ENCODE measurements at regions not wholly inside any gene's neighbourhood (a gene's known extent, or its start where the extent isn't known, plus 50 kb on each side); places are given as distances from the start of the nearest gene placed in this dataset.
"Not testable (repeated sequence)": the region's sequence is repeated elsewhere in the genome, so short reads cannot be mapped to it uniquely, and the experiment has no call there.

- no peaks in the 10 kb centered on the region for H3K9me3 ChIP-seq (ENCODE audit: control insufficient read depth in 1 of 2, low read length in 2 of 2)
- H3K4me3 ChIP-seq (ENCODE audit: low read length in 2 of 2): no peak overlapping the region
- H3K27ac ChIP-seq (ENCODE audit: low read depth, low read length): no peak overlapping the region
- H3K9me3 Mint-ChIP-seq: peaks cover 0 to 24% (median 4%) of the 10 kb centered on the region in 8 donors
- intact Hi-C loops (cut with micrococcal nuclease): no loop called here
- H3K4me3 Mint-ChIP-seq: no peak overlapping the region
- H3K27me3 Mint-ChIP-seq: no peaks in the 10 kb centered on the region
- POLR2A ChIA-PET (ENCODE audit: partially characterized antibody): no interaction called here
- no peaks in the 10 kb centered on the region for H3K36me3 Mint-ChIP-seq
- H3K27me3 ChIP-seq (ENCODE audit: insufficient read depth, low read length): no peaks in the 10 kb centered on the region
- H3K4me1 Mint-ChIP-seq: no peaks in the 10 kb centered on the region
- DNase-seq: no peak
- no peak overlapping the region for H3K27ac Mint-ChIP-seq
- H3K36me3 ChIP-seq (ENCODE audit: insufficient read depth, low read length): no peaks in the 10 kb centered on the region
- CTCF ChIA-PET (ENCODE audit: partially characterized antibody): no interaction called here
- H3K4me1 ChIP-seq (ENCODE audit: insufficient read depth, low read length): no peaks in the 10 kb centered on the region
Measured at GRCh38 chr7:57638666-57639065, 188.7 kb downstream of the ZNF716 start.

DNA sequence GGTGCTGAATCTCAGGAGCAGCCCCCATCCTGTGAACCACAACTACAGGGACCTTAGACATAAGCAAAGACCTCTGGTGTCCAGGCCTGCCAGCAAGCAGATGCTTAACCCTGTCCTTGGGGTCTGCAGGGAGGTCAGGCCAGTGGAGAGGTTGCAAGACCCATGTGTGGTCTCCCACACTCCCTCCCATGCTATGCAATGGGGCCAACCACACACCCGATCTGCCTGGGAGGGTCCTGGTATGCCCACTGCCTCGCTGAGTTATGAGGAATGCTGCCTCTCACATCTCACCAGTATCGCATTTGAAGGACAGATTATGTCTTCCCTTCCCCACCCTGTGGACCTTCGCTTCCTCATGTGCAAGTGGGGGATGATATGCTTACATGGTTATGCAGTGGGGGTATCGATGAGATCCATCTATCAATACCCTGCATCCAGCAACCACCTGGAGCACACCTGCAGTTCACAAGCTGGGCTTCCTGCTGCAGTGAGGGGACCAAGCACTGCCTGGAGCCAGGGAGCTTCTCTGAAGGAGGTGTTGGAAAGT is 191.6 kb downstream of the ZNF716 start:
- Histone ChIP-seq H3K27me3 (ENCODE audit: insufficient read depth, low read length) (no peaks in the 10 kb centered on the region), H3K4me3 (ENCODE audit: low read length in 2 of 2) (no peak overlapping the region), H3K9me3 (ENCODE audit: control insufficient read depth in 1 of 2, low read length in 2 of 2) (no peaks in the 10 kb centered on the region), H3K36me3 (ENCODE audit: insufficient read depth, low read length) (no peaks in the 10 kb centered on the region), H3K4me1 (ENCODE audit: insufficient read depth, low read length) (no peaks in the 10 kb centered on the region), H3K27ac (ENCODE audit: low read depth, low read length) (no peak overlapping the region)
- no peaks in the 10 kb centered on the region for H3K4me1 Mint-ChIP-seq
- intact Hi-C loops (cut with micrococcal nuclease): no loop called here
- H3K36me3 Mint-ChIP-seq: no peaks in the 10 kb centered on the region
- H3K9me3 Mint-ChIP-seq: peaks cover 2 to 40% (median 11%) of the 10 kb centered on the region in 8 donors
- no peak overlapping the region for H3K4me3 Mint-ChIP-seq
- no peaks in the 10 kb centered on the region for H3K27me3 Mint-ChIP-seq
- CTCF ChIA-PET (ENCODE audit: partially characterized antibody): no interaction called here
- H3K27ac Mint-ChIP-seq: no peak overlapping the region
- no peak for DNase-seq
- POLR2A ChIA-PET (ENCODE audit: partially characterized antibody): no interaction called here

- no peak for DNase-seq
- Histone ChIP-seq H3K27ac (ENCODE audit: low read depth, low read length) (no peak overlapping the region), H3K27me3 (ENCODE audit: insufficient read depth, low read length) (no peaks in the 10 kb centered on the region), H3K4me3 (ENCODE audit: low read length in 2 of 2) (no peak overlapping the region), H3K9me3 (ENCODE audit: control insufficient read depth in 1 of 2, low read length in 2 of 2) (no peaks in the 10 kb centered on the region), H3K36me3 (ENCODE audit: insufficient read depth, low read length) (no peaks in the 10 kb centered on the region), H3K4me1 (ENCODE audit: insufficient read depth, low read length) (no peaks in the 10 kb centered on the region)
- H3K27ac Mint-ChIP-seq: no peak overlapping the region
- no peak overlapping the region for H3K4me3 Mint-ChIP-seq
- ChIA-PET CTCF (ENCODE audit: partially characterized antibody) (no interaction called here), POLR2A (ENCODE audit: partially characterized antibody) (no interaction called here)
- H3K9me3 Mint-ChIP-seq: peaks cover 2 to 50% (median 16%) of the 10 kb centered on the region in 8 donors
- no peaks in the 10 kb centered on the region for H3K36me3 Mint-ChIP-seq
- no peaks in the 10 kb centered on the region for H3K27me3 Mint-ChIP-seq
- H3K4me1 Mint-ChIP-seq: no peaks in the 10 kb centered on the region
- intact Hi-C loops (cut with micrococcal nuclease): no loop called here
Measured at GRCh38 chr7:57642730-57643129, 192.8 kb downstream of the ZNF716 start.

DNA sequence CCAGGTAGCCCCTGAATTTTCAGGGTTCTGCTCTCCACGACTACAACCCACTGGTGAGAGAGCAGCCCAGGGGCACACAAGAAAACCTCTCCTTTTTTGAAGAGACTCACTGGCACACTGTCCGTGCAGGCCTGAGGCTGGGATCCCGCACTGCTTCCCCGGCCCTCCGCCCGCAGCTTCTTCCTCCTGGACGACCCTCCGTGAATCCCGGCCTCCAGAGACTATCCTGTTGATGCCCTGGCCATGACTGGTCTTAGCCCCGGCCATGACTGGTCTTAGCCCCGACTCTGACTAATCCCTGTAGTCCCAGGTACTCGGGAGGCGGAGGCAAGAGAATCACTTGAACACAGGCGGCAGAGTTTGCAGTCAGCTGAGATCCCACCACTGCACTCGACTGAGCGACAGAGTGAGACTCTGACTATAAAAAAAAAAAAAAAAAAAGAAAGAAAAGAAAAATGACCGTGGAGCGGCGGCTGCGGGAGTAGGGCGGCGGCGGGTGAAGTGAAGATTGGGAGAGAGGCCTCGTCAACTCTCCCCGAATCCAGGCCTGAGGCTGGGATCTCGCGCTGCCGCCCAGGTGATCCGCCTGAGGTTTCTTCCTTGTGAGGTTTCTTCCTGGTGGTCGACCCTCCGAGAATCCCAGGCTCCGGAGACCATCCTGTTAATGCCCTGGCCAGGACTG is 196.4 kb downstream of the ZNF716 start:
- Histone ChIP-seq H3K27me3 (ENCODE audit: insufficient read depth, low read length) (no peaks in the 10 kb centered on the region), H3K27ac (ENCODE audit: low read depth, low read length) (no peak overlapping the region), H3K9me3 (ENCODE audit: control insufficient read depth in 1 of 2, low read length in 2 of 2) (no peaks in the 10 kb centered on the region), H3K4me3 (ENCODE audit: low read length in 2 of 2) (no peak overlapping the region), H3K4me1 (ENCODE audit: insufficient read depth, low read length) (no peaks in the 10 kb centered on the region), H3K36me3 (ENCODE audit: insufficient read depth, low read length) (no peaks in the 10 kb centered on the region)
- no peak for DNase-seq
- Mint-ChIP-seq H3K36me3 (peaks cover 3% of the 10 kb centered on the region in 2 donors), H3K27ac (peak overlapping the region in 1 of 7 donors; percentile 68), H3K4me1 (no peaks in the 10 kb centered on the region), H3K4me3 (no peak overlapping the region), H3K9me3 (peaks cover 5 to 63% (median 28%) of the 10 kb centered on the region in 8 donors), H3K27me3 (no peaks in the 10 kb centered on the region)
- intact Hi-C loops (cut with micrococcal nuclease): no loop called here
- POLR2A ChIA-PET (ENCODE audit: partially characterized antibody): no interaction called here
- CTCF ChIA-PET (ENCODE audit: partially characterized antibody): no interaction called here

DNA sequence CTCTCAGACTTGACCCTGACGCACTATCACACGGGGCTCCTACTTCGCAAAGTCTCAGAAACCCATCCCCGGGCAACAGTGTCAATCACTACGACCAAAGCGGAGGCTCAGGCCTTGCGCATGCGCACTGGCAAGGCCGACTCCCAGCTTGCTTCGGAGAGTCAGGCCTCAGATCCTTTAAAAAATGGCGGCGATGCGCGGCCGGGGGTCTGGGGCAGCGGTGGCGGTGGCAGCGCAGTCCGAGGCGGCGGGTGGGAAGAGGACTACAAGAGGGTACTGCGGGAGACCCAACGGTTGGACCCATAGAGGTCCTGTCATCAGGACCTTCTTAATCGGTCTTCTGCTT is 196.9 kb downstream of the ZNF716 start:
- ChIA-PET POLR2A (ENCODE audit: partially characterized antibody) (no interaction called here), CTCF (ENCODE audit: partially characterized antibody) (no interaction called here)
- Mint-ChIP-seq H3K36me3 (peaks cover 3% of the 10 kb centered on the region in 2 donors), H3K27me3 (no peaks in the 10 kb centered on the region), H3K4me3 (no peak overlapping the region), H3K4me1 (no peaks in the 10 kb centered on the region), H3K9me3 (peaks cover 5 to 64% (median 32%) of the 10 kb centered on the region in 8 donors), H3K27ac (no peak overlapping the region)
- intact Hi-C loops (cut with micrococcal nuclease): no loop called here
- H3K4me1 ChIP-seq (ENCODE audit: insufficient read depth, low read length): no peaks in the 10 kb centered on the region
- H3K27me3 ChIP-seq (ENCODE audit: insufficient read depth, low read length): no peaks in the 10 kb centered on the region
- DNase-seq: no peak
- no peaks in the 10 kb centered on the region for H3K9me3 ChIP-seq (ENCODE audit: control insufficient read depth in 1 of 2, low read length in 2 of 2)
- H3K27ac ChIP-seq (ENCODE audit: low read depth, low read length): no peak overlapping the region
- no peak overlapping the region for H3K4me3 ChIP-seq (ENCODE audit: low read length in 2 of 2)
- no peaks in the 10 kb centered on the region for H3K36me3 ChIP-seq (ENCODE audit: insufficient read depth, low read length)

GRCh38 chr7:57650401-57650800 is 200.4 kb downstream of the ZNF716 start:
- intact Hi-C loops (cut with micrococcal nuclease); H3K27ac Mint-ChIP-seq; H3K4me1 ChIP-seq (ENCODE audit: insufficient read depth, low read length); POLR2A ChIA-PET (ENCODE audit: partially characterized antibody); H3K9me3 ChIP-seq (ENCODE audit: control insufficient read depth in 1 of 2, low read length in 2 of 2); H3K27me3 Mint-ChIP-seq; DNase-seq; H3K36me3 Mint-ChIP-seq; H3K4me1 Mint-ChIP-seq; H3K4me3 ChIP-seq (ENCODE audit: low read length in 2 of 2); CTCF ChIA-PET (ENCODE audit: partially characterized antibody); H3K36me3 ChIP-seq (ENCODE audit: insufficient read depth, low read length); H3K27ac ChIP-seq (ENCODE audit: low read depth, low read length); H3K27me3 ChIP-seq (ENCODE audit: insufficient read depth, low read length); H3K4me3 Mint-ChIP-seq: not testable (repeated sequence)
- H3K9me3 Mint-ChIP-seq: peaks cover 8 to 71% (median 42%) of the 10 kb centered on the region in 8 donors

DNA sequence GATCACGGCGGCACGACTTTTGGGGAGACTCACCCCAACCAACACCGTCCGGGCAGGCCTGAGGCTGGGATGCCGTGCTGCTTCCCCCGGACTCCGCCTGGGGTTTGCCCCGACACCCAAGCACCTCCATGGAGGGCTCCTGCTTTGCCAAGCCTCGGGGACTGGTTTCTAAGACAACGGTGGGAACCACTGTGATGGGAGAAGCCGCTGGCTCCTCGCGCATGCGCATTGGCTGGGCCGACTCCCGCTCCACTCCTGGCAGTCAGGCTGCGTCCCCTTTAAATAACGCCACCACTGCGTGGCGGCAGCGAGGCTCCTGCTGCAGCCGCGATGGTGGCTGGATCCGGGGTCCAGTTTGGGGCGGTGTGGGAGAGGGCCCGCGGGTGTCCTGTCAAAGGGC is 201.0 kb downstream of the ZNF716 start:
- Histone ChIP-seq H3K36me3 (ENCODE audit: insufficient read depth, low read length) (no peaks in the 10 kb centered on the region), H3K9me3 (ENCODE audit: control insufficient read depth in 1 of 2, low read length in 2 of 2) (no peaks in the 10 kb centered on the region), H3K4me1 (ENCODE audit: insufficient read depth, low read length) (no peaks in the 10 kb centered on the region), H3K27ac (ENCODE audit: low read depth, low read length) (no peak overlapping the region), H3K27me3 (ENCODE audit: insufficient read depth, low read length) (no peaks in the 10 kb centered on the region), H3K4me3 (ENCODE audit: low read length in 2 of 2) (no peak overlapping the region)
- Mint-ChIP-seq H3K9me3 (peaks cover 6 to 69% (median 36%) of the 10 kb centered on the region in 8 donors), H3K36me3 (peaks cover 3% of the 10 kb centered on the region in 2 donors), H3K4me3 (no peak overlapping the region), H3K27me3 (no peaks in the 10 kb centered on the region), H3K27ac (no peak overlapping the region), H3K4me1 (no peaks in the 10 kb centered on the region)
- CTCF ChIA-PET (ENCODE audit: partially characterized antibody): no interaction called here
- no peak for DNase-seq
- POLR2A ChIA-PET (ENCODE audit: partially characterized antibody): no interaction called here
- intact Hi-C loops (cut with micrococcal nuclease): no loop called here

GRCh38 chr7:57651611-57652010 is 201.6 kb downstream of the ZNF716 start:
- H3K9me3 ChIP-seq (ENCODE audit: control insufficient read depth in 1 of 2, low read length in 2 of 2); H3K36me3 Mint-ChIP-seq; CTCF ChIA-PET (ENCODE audit: partially characterized antibody); H3K27me3 Mint-ChIP-seq; H3K27ac ChIP-seq (ENCODE audit: low read depth, low read length); DNase-seq; H3K4me3 Mint-ChIP-seq; intact Hi-C loops (cut with micrococcal nuclease); H3K27me3 ChIP-seq (ENCODE audit: insufficient read depth, low read length); H3K36me3 ChIP-seq (ENCODE audit: insufficient read depth, low read length); POLR2A ChIA-PET (ENCODE audit: partially characterized antibody); H3K4me1 Mint-ChIP-seq; H3K4me1 ChIP-seq (ENCODE audit: insufficient read depth, low read length); H3K4me3 ChIP-seq (ENCODE audit: low read length in 2 of 2): not testable (repeated sequence)
- H3K27ac Mint-ChIP-seq: peak overlapping the region in 1 of 7 donors; percentile 48
- peaks cover 6 to 69% (median 36%) of the 10 kb centered on the region in 8 donors for H3K9me3 Mint-ChIP-seq
